ENCODE measurements at regions not wholly inside any gene's neighbourhood (a gene's known extent, or its start where the extent isn't known, plus 50 kb on each side); places are given as distances from the start of the nearest gene placed in this dataset.

GRCh38 chr13:68323124-68323523 lies 1093.0 kb upstream of the PCDH9 start:
- ChIA-PET SMC1A (ENCODE audit: uncharacterized antibody, unreplicated experiment) (no interaction called here), RAD21 (ENCODE audit: unreplicated experiment) (interaction anchor here (0.6 kb wide), 1 partner anchor 90 kb away, joined by 4 read pairs; no protein-coding TSS in a partner anchor), POLR2A (no interaction called here), CTCF (no interaction called here)
- no peaks in the 10 kb centered on the region for H3K27me3 ChIP-seq (replicated peaks in 1 of 2; ENCODE audit: control insufficient read depth in 2 of 2, insufficient read depth in 2 of 2, low read length in 1 of 2)
- 45% methylated on average over 2 of the region's 2 CpGs for whole genome bisulfite sequencing (ENCODE audit: insufficient coverage, insufficient replicate concordance, low lambda C conversion rate, missing lambda C conversion rate)
- FAIRE-seq (no peak), DNase-seq (ENCODE audit: low read depth, low spot score) (no peak), ATAC-seq (no peak)
- BruUV-seq (replicated peaks): no TSS peak
- no peaks in the 10 kb centered on the region for H4K20me1 ChIP-seq (ENCODE audit: control insufficient read depth, insufficient read depth)
- no peak overlapping the region for H2AFZ ChIP-seq (ENCODE audit: control insufficient read depth, low read depth, low read length)
- H3K9ac ChIP-seq (ENCODE audit: control insufficient read depth, insufficient read depth, low read length): no peak overlapping the region
- H3K4me3 ChIP-seq: no peak overlapping the region
- H3K9me3 ChIP-seq (replicated peaks; ENCODE audit: control insufficient read depth, insufficient read depth, low read length): no peaks in the 10 kb centered on the region
- H3K27ac ChIP-seq (ENCODE audit: control insufficient read depth, insufficient read depth): no peak overlapping the region
- in situ Hi-C loops (cut with MboI) (loop anchor here (25.0 kb wide), 1 partner anchor 614 kb away; no protein-coding TSS in a partner anchor), intact Hi-C loops (cut with micrococcal nuclease; ENCODE audit: unreplicated experiment) (no loop called here)
- no peaks in the 10 kb centered on the region for H3K79me2 ChIP-seq (ENCODE audit: control insufficient read depth, insufficient read depth, low read length)
- no peaks in the 10 kb centered on the region for H3K4me1 ChIP-seq (ENCODE audit: control insufficient read depth, insufficient read depth, low read length)
- no peaks in the 10 kb centered on the region for H3K36me3 ChIP-seq (ENCODE audit: control insufficient read depth in 2 of 2, insufficient read depth in 2 of 2, low read length in 1 of 2)
- TF ChIP-seq, protein P1, sequence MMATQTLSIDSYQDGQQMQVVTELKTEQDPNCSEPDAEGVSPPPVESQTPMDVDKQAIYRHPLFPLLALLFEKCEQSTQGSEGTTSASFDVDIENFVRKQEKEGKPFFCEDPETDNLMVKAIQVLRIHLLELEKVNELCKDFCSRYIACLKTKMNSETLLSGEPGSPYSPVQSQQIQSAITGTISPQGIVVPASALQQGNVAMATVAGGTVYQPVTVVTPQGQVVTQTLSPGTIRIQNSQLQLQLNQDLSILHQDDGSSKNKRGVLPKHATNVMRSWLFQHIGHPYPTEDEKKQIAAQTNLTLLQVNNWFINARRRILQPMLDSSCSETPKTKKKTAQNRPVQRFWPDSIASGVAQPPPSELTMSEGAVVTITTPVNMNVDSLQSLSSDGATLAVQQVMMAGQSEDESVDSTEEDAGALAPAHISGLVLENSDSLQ (IDR thresholded peaks at IDR 0.05): no peak
- TF ChIP-seq TCF3 (IDR thresholded peaks at IDR 0.05; ENCODE audit: borderline replicate concordance, insufficient read depth, low read depth, low read length): no peak
- no peak overlapping the region for H3K4me2 ChIP-seq (ENCODE audit: control insufficient read depth, insufficient read depth)

DNA sequence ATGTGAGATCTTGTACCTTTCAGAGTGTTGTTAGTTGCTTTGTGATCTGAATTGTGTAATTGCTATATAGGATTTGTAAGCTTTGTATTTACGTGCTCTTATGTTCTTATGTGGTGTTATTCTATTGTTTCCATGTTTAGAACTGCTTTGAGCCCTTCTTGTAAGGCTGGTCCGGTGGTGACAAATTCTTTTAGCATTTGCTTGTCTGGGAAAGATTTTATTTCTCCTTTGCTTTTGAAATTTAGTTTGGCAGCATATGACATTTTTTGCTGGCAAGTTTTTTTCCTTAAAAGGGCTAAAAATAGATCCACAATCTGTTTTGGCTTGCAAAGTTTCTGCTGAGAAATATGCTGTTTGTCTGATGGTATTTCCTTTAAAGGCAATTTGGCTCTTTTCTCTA lies 1089.2 kb upstream of the PCDH9 start:
- H3K4me3 ChIP-seq: no peak overlapping the region
- no peak for ATAC-seq
- ChIA-PET CTCF (no interaction called here), RAD21 (ENCODE audit: unreplicated experiment) (no interaction called here), POLR2A (no interaction called here), SMC1A (ENCODE audit: uncharacterized antibody, unreplicated experiment) (interaction anchor here (0.6 kb wide), 1 partner anchor 50 kb away, joined by 3 read pairs; no protein-coding TSS in a partner anchor)
- no peaks in the 10 kb centered on the region for H3K9me3 ChIP-seq (replicated peaks; ENCODE audit: control insufficient read depth, insufficient read depth, low read length)
- no peaks in the 10 kb centered on the region for H3K27me3 ChIP-seq (replicated peaks in 1 of 2; ENCODE audit: control insufficient read depth in 2 of 2, insufficient read depth in 2 of 2, low read length in 1 of 2)
- no peak overlapping the region for H2AFZ ChIP-seq (ENCODE audit: control insufficient read depth, low read depth, low read length)
- BruUV-seq (replicated peaks): no TSS peak
- no peak for DNase-seq (ENCODE audit: low read depth, low spot score)
- no peak overlapping the region for H3K9ac ChIP-seq (ENCODE audit: control insufficient read depth, insufficient read depth, low read length)
- no peak overlapping the region for H3K4me2 ChIP-seq (ENCODE audit: control insufficient read depth, insufficient read depth)
- no peaks in the 10 kb centered on the region for H4K20me1 ChIP-seq (ENCODE audit: control insufficient read depth, insufficient read depth)
- intact Hi-C loops (cut with micrococcal nuclease; ENCODE audit: unreplicated experiment) (no loop called here), in situ Hi-C loops (cut with MboI) (loop anchor here (25.0 kb wide), 1 partner anchor 618 kb away; no protein-coding TSS in a partner anchor)
- no peaks in the 10 kb centered on the region for H3K4me1 ChIP-seq (ENCODE audit: control insufficient read depth, insufficient read depth, low read length)
- no peaks in the 10 kb centered on the region for H3K79me2 ChIP-seq (ENCODE audit: control insufficient read depth, insufficient read depth, low read length)
- H3K27ac ChIP-seq (ENCODE audit: control insufficient read depth, insufficient read depth): no peak overlapping the region
- H3K36me3 ChIP-seq (ENCODE audit: control insufficient read depth in 2 of 2, insufficient read depth in 2 of 2, low read length in 1 of 2): no peaks in the 10 kb centered on the region
- FAIRE-seq: no peak
- WGBS (ENCODE audit: insufficient coverage, insufficient replicate concordance, low lambda C conversion rate, missing lambda C conversion rate): 3% methylated on average over 2 of the region's 2 CpGs
- no peak for TF ChIP-seq ATF7 (IDR thresholded peaks at IDR 0.05; ENCODE audit: low read depth)
- TF ChIP-seq ZNF274 (IDR thresholded peaks at IDR 0.05; ENCODE audit: insufficient read depth, insufficient read length): no peak
- TF ChIP-seq, protein P2, sequence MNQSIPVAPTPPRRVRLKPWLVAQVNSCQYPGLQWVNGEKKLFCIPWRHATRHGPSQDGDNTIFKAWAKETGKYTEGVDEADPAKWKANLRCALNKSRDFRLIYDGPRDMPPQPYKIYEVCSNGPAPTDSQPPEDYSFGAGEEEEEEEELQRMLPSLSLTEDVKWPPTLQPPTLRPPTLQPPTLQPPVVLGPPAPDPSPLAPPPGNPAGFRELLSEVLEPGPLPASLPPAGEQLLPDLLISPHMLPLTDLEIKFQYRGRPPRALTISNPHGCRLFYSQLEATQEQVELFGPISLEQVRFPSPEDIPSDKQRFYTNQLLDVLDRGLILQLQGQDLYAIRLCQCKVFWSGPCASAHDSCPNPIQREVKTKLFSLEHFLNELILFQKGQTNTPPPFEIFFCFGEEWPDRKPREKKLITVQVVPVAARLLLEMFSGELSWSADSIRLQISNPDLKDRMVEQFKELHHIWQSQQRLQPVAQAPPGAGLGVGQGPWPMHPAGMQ (IDR thresholded peaks at IDR 0.05; ENCODE audit: borderline replicate concordance): no peak
- TF ChIP-seq NRF1 (conservative IDR thresholded peaks at IDR 0.05; ENCODE audit: low read depth, low read length): no peak
- TF ChIP-seq ZSCAN29 (IDR thresholded peaks at IDR 0.05): no peak
- no peak for TF ChIP-seq NR2C2 (IDR thresholded peaks at IDR 0.05; ENCODE audit: borderline replicate concordance, control insufficient read depth, insufficient read length, low read depth)
- TF ChIP-seq MEF2A (IDR thresholded peaks at IDR 0.05; ENCODE audit: insufficient read depth, low read depth, low read length): no peak
- no peak for TF ChIP-seq ZNF24 (IDR thresholded peaks at IDR 0.05)
- TF ChIP-seq BMI1 (IDR thresholded peaks at IDR 0.05; ENCODE audit: borderline replicate concordance): no peak
- TF ChIP-seq HDAC6 (IDR thresholded peaks at IDR 0.05; ENCODE audit: unreplicated experiment): no peak
- no peak for TF ChIP-seq RBBP5 (conservative IDR thresholded peaks at IDR 0.05)
